ENCODE measurements at regions not wholly inside any gene's neighbourhood (a gene's known extent, or its start where the extent isn't known, plus 50 kb on each side); places are given as distances from the start of the nearest gene placed in this dataset.

DNA sequence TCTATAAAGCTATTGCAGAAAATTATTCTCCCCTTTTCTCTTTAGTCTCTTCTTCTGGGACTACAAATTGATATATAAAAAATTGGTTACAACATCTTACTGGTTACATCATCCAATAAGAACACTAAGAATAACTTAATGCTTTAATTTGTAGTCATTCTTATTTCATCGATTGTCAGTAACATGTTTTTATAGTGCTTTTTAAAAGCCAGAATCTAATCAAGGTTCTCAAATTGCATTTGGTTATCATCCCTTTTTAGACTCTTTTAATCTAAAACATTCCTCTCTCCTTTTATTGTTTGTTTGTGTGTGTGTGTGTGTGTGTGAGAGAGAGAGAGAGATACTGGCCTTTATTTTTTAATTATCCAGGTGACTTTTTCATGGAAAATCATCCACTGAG lies 377.1 kb upstream of the MEIS1 start:
- Histone ChIP-seq H3K4me1 (ENCODE audit: control insufficient read depth, insufficient read depth, low read length) (no peaks in the 10 kb centered on the region), H3K27ac (ENCODE audit: extremely low read depth, low read depth, low read length) (no peak overlapping the region), H3K9me3 (ENCODE audit: control insufficient read depth, insufficient read depth, low read depth, low read length) (no peaks in the 10 kb centered on the region), H3K36me3 (ENCODE audit: control insufficient read depth in 2 of 2, insufficient read depth in 1 of 2, low read length in 2 of 2) (no peaks in the 10 kb centered on the region), H3K4me3 (ENCODE audit: low read depth, low read length) (no peak overlapping the region)
- ChIA-PET POLR2A (no interaction called here), CTCF (no interaction called here)
- TF ChIP-seq ZNF514 (tag by site-specific recombination; IDR thresholded peaks at IDR 0.05), result no peak
- TF ChIP-seq ZNF585B (tag by site-specific recombination; IDR thresholded peaks at IDR 0.05), result no peak
- TF ChIP-seq ZNF549 (tag by site-specific recombination; IDR thresholded peaks at IDR 0.05), result no peak
- TF ChIP-seq, protein P1, sequence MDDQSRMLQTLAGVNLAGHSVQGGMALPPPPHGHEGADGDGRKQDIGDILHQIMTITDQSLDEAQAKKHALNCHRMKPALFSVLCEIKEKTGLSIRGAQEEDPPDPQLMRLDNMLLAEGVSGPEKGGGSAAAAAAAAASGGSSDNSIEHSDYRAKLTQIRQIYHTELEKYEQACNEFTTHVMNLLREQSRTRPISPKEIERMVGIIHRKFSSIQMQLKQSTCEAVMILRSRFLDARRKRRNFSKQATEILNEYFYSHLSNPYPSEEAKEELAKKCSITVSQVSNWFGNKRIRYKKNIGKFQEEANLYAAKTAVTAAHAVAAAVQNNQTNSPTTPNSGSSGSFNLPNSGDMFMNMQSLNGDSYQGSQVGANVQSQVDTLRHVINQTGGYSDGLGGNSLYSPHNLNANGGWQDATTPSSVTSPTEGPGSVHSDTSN (CRISPR knock-in tag; IDR thresholded peaks at IDR 0.05), result no peak
- TF ChIP-seq, protein P2, sequence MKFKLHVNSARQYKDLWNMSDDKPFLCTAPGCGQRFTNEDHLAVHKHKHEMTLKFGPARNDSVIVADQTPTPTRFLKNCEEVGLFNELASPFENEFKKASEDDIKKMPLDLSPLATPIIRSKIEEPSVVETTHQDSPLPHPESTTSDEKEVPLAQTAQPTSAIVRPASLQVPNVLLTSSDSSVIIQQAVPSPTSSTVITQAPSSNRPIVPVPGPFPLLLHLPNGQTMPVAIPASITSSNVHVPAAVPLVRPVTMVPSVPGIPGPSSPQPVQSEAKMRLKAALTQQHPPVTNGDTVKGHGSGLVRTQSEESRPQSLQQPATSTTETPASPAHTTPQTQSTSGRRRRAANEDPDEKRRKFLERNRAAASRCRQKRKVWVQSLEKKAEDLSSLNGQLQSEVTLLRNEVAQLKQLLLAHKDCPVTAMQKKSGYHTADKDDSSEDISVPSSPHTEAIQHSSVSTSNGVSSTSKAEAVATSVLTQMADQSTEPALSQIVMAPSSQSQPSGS (tag by site-specific recombination; IDR thresholded peaks at IDR 0.05; ENCODE audit: low read depth), result 0 out of 2 replicates have a peak, but pooled peaks have one; percentile 20

DNA sequence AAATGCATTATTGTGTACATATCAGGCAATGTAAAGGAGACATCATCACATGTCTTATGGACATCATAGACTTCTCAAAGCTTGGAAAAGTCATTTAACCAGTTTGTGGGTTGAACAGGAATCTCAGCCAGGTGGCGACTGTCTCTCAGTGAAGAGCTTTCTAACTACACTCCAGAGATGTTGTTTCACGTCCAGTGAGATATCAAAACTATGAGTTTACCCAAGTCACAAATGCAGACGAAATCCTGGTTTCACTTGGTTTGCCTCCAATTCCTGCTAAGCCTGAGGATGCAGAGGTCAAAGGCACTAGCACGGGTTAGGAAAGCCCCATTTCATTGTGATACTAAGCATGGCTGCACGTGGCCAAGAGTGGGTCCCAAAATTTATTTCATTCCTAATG lies 384.5 kb upstream of the MEIS1 start:
- H3K4me1 ChIP-seq (ENCODE audit: control insufficient read depth, insufficient read depth, low read length), result no peaks in the 10 kb centered on the region
- ChIA-PET POLR2A (no interaction called here), CTCF (interaction anchor here (1.2 kb wide), 1 partner anchor 106 kb away, joined by 5 read pairs; no protein-coding TSS in a partner anchor)
- no peaks in the 10 kb centered on the region for H3K9me3 ChIP-seq (ENCODE audit: control insufficient read depth, insufficient read depth, low read depth, low read length)
- no peaks in the 10 kb centered on the region for H3K36me3 ChIP-seq (ENCODE audit: control insufficient read depth in 2 of 2, insufficient read depth in 1 of 2, low read length in 2 of 2)
- TF ChIP-seq GLI4 (tag by site-specific recombination; IDR thresholded peaks at IDR 0.05) (no peak), ZNF175 (tag by site-specific recombination; IDR thresholded peaks at IDR 0.05) (no peak), MYNN (tag by site-specific recombination; IDR thresholded peaks at IDR 0.05; ENCODE audit: borderline replicate concordance) (no peak), SP2 (tag by site-specific recombination; IDR thresholded peaks at IDR 0.05) (no peak)
- TF ChIP-seq, protein P3, sequence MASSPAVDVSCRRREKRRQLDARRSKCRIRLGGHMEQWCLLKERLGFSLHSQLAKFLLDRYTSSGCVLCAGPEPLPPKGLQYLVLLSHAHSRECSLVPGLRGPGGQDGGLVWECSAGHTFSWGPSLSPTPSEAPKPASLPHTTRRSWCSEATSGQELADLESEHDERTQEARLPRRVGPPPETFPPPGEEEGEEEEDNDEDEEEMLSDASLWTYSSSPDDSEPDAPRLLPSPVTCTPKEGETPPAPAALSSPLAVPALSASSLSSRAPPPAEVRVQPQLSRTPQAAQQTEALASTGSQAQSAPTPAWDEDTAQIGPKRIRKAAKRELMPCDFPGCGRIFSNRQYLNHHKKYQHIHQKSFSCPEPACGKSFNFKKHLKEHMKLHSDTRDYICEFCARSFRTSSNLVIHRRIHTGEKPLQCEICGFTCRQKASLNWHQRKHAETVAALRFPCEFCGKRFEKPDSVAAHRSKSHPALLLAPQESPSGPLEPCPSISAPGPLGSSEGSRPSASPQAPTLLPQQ (tag by site-specific recombination; IDR thresholded peaks at IDR 0.05), result no peak
- TF ChIP-seq, protein P4, sequence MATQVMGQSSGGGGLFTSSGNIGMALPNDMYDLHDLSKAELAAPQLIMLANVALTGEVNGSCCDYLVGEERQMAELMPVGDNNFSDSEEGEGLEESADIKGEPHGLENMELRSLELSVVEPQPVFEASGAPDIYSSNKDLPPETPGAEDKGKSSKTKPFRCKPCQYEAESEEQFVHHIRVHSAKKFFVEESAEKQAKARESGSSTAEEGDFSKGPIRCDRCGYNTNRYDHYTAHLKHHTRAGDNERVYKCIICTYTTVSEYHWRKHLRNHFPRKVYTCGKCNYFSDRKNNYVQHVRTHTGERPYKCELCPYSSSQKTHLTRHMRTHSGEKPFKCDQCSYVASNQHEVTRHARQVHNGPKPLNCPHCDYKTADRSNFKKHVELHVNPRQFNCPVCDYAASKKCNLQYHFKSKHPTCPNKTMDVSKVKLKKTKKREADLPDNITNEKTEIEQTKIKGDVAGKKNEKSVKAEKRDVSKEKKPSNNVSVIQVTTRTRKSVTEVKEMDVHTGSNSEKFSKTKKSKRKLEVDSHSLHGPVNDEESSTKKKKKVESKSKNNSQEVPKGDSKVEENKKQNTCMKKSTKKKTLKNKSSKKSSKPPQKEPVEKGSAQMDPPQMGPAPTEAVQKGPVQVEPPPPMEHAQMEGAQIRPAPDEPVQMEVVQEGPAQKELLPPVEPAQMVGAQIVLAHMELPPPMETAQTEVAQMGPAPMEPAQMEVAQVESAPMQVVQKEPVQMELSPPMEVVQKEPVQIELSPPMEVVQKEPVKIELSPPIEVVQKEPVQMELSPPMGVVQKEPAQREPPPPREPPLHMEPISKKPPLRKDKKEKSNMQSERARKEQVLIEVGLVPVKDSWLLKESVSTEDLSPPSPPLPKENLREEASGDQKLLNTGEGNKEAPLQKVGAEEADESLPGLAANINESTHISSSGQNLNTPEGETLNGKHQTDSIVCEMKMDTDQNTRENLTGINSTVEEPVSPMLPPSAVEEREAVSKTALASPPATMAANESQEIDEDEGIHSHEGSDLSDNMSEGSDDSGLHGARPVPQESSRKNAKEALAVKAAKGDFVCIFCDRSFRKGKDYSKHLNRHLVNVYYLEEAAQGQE (tag by site-specific recombination; IDR thresholded peaks at IDR 0.05), result no peak
- TF ChIP-seq, protein P5, sequence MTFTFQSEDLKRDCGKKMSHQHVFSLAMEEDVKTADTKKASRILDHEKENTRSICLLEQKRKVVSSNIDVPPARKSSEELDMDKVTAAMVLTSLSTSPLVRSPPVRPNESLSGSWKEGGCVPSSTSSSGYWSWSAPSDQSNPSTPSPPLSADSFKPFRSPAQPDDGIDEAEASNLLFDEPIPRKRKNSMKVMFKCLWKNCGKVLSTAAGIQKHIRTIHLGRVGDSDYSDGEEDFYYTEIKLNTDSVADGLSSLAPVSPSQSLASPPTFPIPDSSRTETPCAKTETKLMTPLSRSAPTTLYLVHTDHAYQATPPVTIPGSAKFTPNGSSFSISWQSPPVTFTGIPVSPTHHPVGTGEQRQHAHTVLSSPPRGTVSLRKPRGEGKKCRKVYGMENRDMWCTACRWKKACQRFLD (tag by site-specific recombination; IDR thresholded peaks at IDR 0.05), result no peak
- TF ChIP-seq, protein P6, sequence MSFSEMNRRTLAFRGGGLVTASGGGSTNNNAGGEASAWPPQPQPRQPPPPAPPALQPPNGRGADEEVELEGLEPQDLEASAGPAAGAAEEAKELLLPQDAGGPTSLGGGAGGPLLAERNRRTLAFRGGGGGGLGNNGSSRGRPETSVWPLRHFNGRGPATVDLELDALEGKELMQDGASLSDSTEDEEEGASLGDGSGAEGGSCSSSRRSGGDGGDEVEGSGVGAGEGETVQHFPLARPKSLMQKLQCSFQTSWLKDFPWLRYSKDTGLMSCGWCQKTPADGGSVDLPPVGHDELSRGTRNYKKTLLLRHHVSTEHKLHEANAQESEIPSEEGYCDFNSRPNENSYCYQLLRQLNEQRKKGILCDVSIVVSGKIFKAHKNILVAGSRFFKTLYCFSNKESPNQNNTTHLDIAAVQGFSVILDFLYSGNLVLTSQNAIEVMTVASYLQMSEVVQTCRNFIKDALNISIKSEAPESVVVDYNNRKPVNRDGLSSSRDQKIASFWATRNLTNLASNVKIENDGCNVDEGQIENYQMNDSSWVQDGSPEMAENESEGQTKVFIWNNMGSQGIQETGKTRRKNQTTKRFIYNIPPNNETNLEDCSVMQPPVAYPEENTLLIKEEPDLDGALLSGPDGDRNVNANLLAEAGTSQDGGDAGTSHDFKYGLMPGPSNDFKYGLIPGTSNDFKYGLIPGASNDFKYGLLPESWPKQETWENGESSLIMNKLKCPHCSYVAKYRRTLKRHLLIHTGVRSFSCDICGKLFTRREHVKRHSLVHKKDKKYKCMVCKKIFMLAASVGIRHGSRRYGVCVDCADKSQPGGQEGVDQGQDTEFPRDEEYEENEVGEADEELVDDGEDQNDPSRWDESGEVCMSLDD (tag by site-specific recombination; IDR thresholded peaks at IDR 0.05), result no peak
- H3K4me3 ChIP-seq (ENCODE audit: low read depth, low read length), result no peak overlapping the region
- H3K27ac ChIP-seq (ENCODE audit: extremely low read depth, low read depth, low read length), result no peak overlapping the region
